OCI-LY7 (cell line): ENCODE measurements at regions not wholly inside any gene's neighbourhood (a gene's known extent, or its start where the extent isn't known, plus 50 kb on each side); places are given as distances from the start of the nearest gene placed in this dataset.

Experiments
- CTCF ChIP-seq: fragments of 200-600 bp; sonication (generic); conservative IDR thresholded peaks from 2 replicates; pipeline ENCODE4 v1.5.1; 2014; ENCODE audit warnings: mild to moderate bottlenecking, antibody characterized with exemption, low read length, moderate library complexity, mixed read lengths
- EZH2phosphoT487 ChIP-seq: fragments of 200-600 bp; sonication (generic); IDR thresholded peaks from 2 replicates; pipeline ENCODE4 v1.6.1; 2018; ENCODE audit warnings: low read depth, borderline replicate concordance, mild to moderate bottlenecking, mixed run types, antibody characterized with exemption, low read length, moderate library complexity, mixed read lengths

- TF ChIP-seq CTCF (no peak), EZH2phosphoT487 (no peak)
Observed at GRCh38 chr2:207416900-207417299, 112.9 kb upstream of the CREB1 start.
